ENCODE measurements at regions not wholly inside any gene's neighbourhood (a gene's known extent, or its start where the extent isn't known, plus 50 kb on each side); places are given as distances from the start of the nearest gene placed in this dataset.

- TF ChIP-seq, protein P1, sequence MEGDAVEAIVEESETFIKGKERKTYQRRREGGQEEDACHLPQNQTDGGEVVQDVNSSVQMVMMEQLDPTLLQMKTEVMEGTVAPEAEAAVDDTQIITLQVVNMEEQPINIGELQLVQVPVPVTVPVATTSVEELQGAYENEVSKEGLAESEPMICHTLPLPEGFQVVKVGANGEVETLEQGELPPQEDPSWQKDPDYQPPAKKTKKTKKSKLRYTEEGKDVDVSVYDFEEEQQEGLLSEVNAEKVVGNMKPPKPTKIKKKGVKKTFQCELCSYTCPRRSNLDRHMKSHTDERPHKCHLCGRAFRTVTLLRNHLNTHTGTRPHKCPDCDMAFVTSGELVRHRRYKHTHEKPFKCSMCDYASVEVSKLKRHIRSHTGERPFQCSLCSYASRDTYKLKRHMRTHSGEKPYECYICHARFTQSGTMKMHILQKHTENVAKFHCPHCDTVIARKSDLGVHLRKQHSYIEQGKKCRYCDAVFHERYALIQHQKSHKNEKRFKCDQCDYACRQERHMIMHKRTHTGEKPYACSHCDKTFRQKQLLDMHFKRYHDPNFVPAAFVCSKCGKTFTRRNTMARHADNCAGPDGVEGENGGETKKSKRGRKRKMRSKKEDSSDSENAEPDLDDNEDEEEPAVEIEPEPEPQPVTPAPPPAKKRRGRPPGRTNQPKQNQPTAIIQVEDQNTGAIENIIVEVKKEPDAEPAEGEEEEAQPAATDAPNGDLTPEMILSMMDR (IDR thresholded peaks at IDR 0.05) = no peak
- no peak for TF ChIP-seq EP300 (IDR thresholded peaks at IDR 0.05)
- TF ChIP-seq POLR2A (IDR thresholded peaks at IDR 0.05) = no peak
- no peak for TF ChIP-seq POLR2AphosphoS5 (IDR thresholded peaks at IDR 0.05)
Observed at GRCh38 chr3:31129241-31129640, 234.8 kb upstream of the GADL1 start.

Data from stomach (tissue), 4 donors.